ENCODE measurements at regions not wholly inside any gene's neighbourhood (a gene's known extent, or its start where the extent isn't known, plus 50 kb on each side); places are given as distances from the start of the nearest gene placed in this dataset.
"Not testable (repeated sequence)": the region's sequence is repeated elsewhere in the genome, so short reads cannot be mapped to it uniquely, and the experiment has no call there.

GRCh38 chr12:94916663-94917062 is 86.8 kb downstream of the NDUFA12 start:
- intact Hi-C loops (cut with DNase I), result no loop called here
- no peak for DNase-seq
- H3K9me3 ChIP-seq, result no peaks in the 10 kb centered on the region
- no peaks in the 10 kb centered on the region for H3K36me3 ChIP-seq
- H3K27me3 ChIP-seq, result no peaks in the 10 kb centered on the region
- ATAC-seq, result no peak
- H3K4me1 ChIP-seq, result no peaks in the 10 kb centered on the region
- H3K27ac ChIP-seq, result no peak overlapping the region
- no peak overlapping the region for H3K4me3 ChIP-seq
- TF ChIP-seq, protein P1, sequence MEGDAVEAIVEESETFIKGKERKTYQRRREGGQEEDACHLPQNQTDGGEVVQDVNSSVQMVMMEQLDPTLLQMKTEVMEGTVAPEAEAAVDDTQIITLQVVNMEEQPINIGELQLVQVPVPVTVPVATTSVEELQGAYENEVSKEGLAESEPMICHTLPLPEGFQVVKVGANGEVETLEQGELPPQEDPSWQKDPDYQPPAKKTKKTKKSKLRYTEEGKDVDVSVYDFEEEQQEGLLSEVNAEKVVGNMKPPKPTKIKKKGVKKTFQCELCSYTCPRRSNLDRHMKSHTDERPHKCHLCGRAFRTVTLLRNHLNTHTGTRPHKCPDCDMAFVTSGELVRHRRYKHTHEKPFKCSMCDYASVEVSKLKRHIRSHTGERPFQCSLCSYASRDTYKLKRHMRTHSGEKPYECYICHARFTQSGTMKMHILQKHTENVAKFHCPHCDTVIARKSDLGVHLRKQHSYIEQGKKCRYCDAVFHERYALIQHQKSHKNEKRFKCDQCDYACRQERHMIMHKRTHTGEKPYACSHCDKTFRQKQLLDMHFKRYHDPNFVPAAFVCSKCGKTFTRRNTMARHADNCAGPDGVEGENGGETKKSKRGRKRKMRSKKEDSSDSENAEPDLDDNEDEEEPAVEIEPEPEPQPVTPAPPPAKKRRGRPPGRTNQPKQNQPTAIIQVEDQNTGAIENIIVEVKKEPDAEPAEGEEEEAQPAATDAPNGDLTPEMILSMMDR (IDR thresholded peaks at IDR 0.05), result no peak

- H3K4me3 ChIP-seq, result no peak overlapping the region
- intact Hi-C loops (cut with DNase I), result loop anchor here (5.0 kb wide), 1 partner anchor 757 kb away; no protein-coding TSS in a partner anchor
- H3K27me3 ChIP-seq, result no peaks in the 10 kb centered on the region
- H3K9me3 ChIP-seq, result no peaks in the 10 kb centered on the region
- H3K4me1 ChIP-seq, result no peaks in the 10 kb centered on the region
- H3K27ac ChIP-seq, result no peak overlapping the region
- H3K36me3 ChIP-seq, result no peaks in the 10 kb centered on the region
- ATAC-seq, result no peak
- TF ChIP-seq, protein P1 (IDR thresholded peaks at IDR 0.05), result no peak
- DNase-seq, result no peak
Measured at GRCh38 chr12:94909663-94910062, 93.8 kb downstream of the NDUFA12 start.

DNA sequence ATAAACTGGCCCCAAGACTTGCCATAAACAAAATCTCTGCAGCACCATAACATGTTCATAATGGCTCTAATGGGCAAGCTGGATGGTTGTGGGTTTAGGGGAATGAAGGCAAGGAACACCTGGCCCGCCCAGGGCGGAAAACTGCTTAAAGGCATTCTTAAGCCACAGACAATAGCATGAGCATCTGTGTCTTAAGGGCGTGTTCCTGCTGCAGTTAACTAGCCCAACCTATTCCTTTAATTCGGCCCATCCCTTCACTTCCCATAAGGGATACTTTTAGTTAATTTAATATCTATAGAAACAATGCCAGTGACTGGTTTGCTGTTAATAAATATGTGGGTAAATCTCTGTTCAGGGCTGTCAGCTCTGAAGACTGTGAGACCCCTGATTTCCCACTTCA is 97.7 kb downstream of the NDUFA12 start:
- intact Hi-C loops (cut with DNase I), result loop anchor here (5.0 kb wide), 1 partner anchor 753 kb away; no protein-coding TSS in a partner anchor
- not testable (repeated sequence) for DNase-seq, H3K4me1 ChIP-seq, H3K27ac ChIP-seq, H3K27me3 ChIP-seq, ATAC-seq, H3K36me3 ChIP-seq, H3K9me3 ChIP-seq, H3K4me3 ChIP-seq

GRCh38 chr12:94900496-94900895 is 103.0 kb downstream of the NDUFA12 start:
- no peak for ATAC-seq
- H3K36me3 ChIP-seq, result no peaks in the 10 kb centered on the region
- DNase-seq, result no peak
- H3K4me1 ChIP-seq, result no peaks in the 10 kb centered on the region
- no peaks in the 10 kb centered on the region for H3K9me3 ChIP-seq
- H3K27ac ChIP-seq, result no peak overlapping the region
- H3K27me3 ChIP-seq, result no peaks in the 10 kb centered on the region
- TF ChIP-seq, protein P1 (IDR thresholded peaks at IDR 0.05), result no peak
- no peak overlapping the region for H3K4me3 ChIP-seq
- intact Hi-C loops (cut with DNase I), result no loop called here

GRCh38 chr12:94898388-94898787 is 105.1 kb downstream of the NDUFA12 start:
- Histone ChIP-seq H3K4me1 (no peaks in the 10 kb centered on the region), H3K27me3 (no peaks in the 10 kb centered on the region), H3K27ac (no peak overlapping the region), H3K4me3 (no peak overlapping the region), H3K36me3 (no peaks in the 10 kb centered on the region), H3K9me3 (no peaks in the 10 kb centered on the region)
- intact Hi-C loops (cut with DNase I), result no loop called here
- TF ChIP-seq, protein P1 (IDR thresholded peaks at IDR 0.05), result peak; percentile 37
- DNase-seq (no peak), ATAC-seq (no peak)

GRCh38 chr12:94892544-94893267 is 110.8 kb downstream of the NDUFA12 start:
- TF ChIP-seq, protein P1 (IDR thresholded peaks at IDR 0.05), result no peak
- H3K27ac ChIP-seq, result no peak overlapping the region
- H3K36me3 ChIP-seq, result no peaks in the 10 kb centered on the region
- no peaks in the 10 kb centered on the region for H3K4me1 ChIP-seq
- no peak overlapping the region for H3K4me3 ChIP-seq
- ATAC-seq, result no peak
- no peaks in the 10 kb centered on the region for H3K27me3 ChIP-seq
- no peaks in the 10 kb centered on the region for H3K9me3 ChIP-seq
- DNase-seq, result no peak
- intact Hi-C loops (cut with DNase I), result no loop called here

Data from upper lobe of right lung (tissue), 1 donor.